HFF-Myc (cell line): ENCODE measurements at regions not wholly inside any gene's neighbourhood (a gene's known extent, or its start where the extent isn't known, plus 50 kb on each side); places are given as distances from the start of the nearest gene placed in this dataset.

Experiments used
- DNase-seq: peaks from one replicate; pipeline ENCODE4 v3.0.0-alpha.2; 2011; ENCODE audit warnings: low read depth; ENCODE audit errors: extremely low read depth
- H3K4me3 ChIP-seq: replicated peaks from 2 replicates; pipeline ENCODE4 v1.5.1; 2011; ENCODE audit warnings: low read depth, mild to moderate bottlenecking, control low read depth, low read length
- TF ChIP-seq, protein P1 (sequence below): IDR thresholded peaks from 2 replicates; pipeline ENCODE4 v1.5.1; 2012; ENCODE audit warnings: mild to moderate bottlenecking, low read depth, low read length, control low read depth; ENCODE audit errors: missing control alignments

DNA sequence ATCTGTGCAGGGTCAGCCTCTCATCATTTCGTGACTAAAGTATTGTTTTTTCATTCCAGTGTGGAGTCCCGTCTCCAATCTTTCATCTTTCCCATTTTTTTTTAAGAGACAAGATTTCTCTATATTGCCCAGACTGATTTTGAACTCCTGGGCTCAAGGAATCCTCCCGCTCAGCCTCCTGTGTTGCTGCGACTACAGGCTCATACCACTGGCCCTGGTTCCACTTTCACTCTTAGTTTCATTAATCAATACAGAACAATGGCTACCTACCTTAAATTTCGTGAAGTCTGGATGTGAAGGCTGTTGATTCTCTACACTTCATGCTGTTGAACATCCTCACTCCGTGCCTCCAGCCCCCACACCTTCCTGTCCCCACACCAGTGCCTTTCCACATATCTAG, 97.7 kb upstream of the GREM2 start:
- no peak for DNase-seq
- H3K4me3 ChIP-seq: no peak overlapping the region
- TF ChIP-seq, protein P1, sequence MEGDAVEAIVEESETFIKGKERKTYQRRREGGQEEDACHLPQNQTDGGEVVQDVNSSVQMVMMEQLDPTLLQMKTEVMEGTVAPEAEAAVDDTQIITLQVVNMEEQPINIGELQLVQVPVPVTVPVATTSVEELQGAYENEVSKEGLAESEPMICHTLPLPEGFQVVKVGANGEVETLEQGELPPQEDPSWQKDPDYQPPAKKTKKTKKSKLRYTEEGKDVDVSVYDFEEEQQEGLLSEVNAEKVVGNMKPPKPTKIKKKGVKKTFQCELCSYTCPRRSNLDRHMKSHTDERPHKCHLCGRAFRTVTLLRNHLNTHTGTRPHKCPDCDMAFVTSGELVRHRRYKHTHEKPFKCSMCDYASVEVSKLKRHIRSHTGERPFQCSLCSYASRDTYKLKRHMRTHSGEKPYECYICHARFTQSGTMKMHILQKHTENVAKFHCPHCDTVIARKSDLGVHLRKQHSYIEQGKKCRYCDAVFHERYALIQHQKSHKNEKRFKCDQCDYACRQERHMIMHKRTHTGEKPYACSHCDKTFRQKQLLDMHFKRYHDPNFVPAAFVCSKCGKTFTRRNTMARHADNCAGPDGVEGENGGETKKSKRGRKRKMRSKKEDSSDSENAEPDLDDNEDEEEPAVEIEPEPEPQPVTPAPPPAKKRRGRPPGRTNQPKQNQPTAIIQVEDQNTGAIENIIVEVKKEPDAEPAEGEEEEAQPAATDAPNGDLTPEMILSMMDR: no peak

DNA sequence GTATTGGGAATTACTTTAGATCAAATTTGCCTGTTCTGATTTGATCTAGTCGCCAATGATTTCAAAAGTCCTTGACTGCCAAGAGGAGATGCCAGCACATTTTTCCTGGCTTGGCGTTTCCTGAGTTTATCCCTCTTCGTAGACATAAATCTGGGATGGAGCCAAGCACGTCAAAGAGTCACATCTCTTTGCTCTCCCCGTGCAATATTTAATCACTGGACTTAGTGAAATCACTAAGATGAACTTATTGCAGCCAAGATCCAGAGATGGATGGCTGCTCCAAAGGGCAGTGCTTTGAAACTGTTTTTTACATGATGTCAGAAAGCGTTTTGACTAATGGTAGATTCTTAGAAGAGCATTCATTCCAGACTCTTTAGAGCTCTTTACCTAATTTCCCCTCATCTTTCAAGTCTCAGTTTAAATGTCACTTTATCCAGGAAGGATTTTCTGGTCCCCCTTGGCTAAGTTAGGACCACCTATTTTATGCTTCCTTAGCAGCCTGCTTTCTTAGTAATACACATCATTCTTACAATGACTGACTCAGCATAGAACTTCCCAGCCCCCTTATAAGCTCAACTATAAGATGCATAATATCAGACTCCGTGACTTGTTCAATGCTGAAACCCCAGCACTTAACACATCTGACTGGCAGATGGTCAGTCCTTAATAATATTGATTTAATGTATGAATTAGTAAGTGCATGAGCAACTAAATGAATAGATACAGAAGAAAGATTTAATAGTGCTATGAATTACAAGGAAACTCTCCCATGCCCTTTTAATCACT, 94.4 kb upstream of the GREM2 start:
- DNase-seq: no peak
- TF ChIP-seq, protein P1: no peak
- H3K4me3 ChIP-seq: no peak overlapping the region

DNA sequence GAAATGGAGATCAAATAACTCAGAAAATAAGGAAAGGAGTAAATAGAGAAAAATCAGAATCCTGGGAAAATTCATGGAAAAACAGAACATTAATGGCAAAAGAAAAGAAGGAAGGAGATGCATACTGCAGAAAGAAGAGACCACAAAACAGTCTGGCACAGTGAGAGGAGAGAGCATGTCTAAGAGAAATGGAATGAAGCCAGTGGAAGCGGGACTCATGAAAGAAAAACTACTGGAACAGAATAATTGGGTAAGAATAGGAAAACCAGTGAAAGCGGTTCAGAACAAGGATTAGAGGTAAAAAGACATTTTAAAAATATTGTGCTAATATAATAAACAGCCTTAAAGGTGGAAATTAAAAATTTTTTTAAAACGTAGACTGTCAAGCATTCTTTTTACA, 93.6 kb upstream of the GREM2 start:
- no peak for DNase-seq
- TF ChIP-seq, protein P1: no peak
- no peak overlapping the region for H3K4me3 ChIP-seq

DNA sequence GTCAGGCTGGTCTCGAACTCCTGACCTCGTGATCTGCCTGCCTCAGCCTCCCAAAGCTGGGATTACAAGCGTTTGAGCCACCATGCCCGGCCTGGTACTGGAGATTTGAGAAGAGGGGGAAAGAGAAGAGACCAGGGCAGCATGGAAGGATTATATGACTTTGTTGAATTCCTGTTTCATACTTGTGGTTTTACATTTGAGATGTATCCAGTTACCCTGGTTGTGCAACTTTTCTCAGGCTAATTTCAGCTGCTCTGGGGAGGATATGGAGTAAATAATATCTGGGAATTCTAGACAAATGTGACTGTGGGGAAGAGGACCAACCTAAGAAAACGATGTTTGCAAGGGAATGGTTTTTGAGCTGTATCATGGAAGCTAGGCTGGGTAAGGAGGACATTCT, 89.5 kb upstream of the GREM2 start:
- DNase-seq: no peak
- H3K4me3 ChIP-seq: no peak overlapping the region

DNA sequence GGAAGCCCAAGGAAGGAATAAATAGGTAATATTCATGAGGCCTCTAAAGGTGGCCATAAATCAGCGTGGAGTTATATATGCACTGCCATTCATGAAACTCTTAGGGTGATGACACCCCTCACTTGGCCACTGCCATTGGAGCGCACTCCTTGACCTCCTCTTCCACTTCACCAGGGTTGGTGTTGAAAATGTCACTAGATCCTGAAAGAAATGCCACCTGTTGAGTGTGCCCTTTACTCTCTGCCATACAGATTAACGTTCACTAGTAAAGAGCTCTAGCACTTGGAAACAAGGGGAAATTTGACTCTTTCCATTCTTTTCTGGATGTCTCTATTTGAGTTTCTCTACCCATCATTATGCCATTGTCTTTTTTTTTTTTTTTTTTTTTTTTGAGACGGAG, 83.5 kb upstream of the GREM2 start:
- DNase-seq: no peak
- H3K4me3 ChIP-seq: no peak overlapping the region
- TF ChIP-seq, protein P1: no peak

More for the DNA sequence above, 89.5 kb upstream of the GREM2 start:
- TF ChIP-seq, protein P1: no peak

DNA sequence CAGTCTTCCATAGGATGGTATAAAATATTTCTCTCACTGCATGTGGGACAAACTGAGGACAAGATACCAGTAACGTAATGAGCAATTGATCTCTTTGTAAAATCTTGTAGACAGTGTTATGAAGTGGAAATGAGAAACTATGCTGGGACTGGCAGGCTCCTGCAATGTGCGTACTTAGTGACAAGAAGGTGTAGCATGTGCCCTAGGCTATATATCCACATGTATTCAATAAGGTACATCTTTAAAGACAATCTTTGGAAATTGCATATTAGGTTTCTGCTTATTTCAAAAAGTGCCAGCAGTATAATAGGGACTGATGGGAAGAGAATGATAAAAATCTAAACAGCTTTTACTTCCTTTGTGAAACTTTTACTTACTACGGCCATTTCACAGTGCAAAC, 81.9 kb upstream of the GREM2 start:
- TF ChIP-seq, protein P1: no peak

DNA sequence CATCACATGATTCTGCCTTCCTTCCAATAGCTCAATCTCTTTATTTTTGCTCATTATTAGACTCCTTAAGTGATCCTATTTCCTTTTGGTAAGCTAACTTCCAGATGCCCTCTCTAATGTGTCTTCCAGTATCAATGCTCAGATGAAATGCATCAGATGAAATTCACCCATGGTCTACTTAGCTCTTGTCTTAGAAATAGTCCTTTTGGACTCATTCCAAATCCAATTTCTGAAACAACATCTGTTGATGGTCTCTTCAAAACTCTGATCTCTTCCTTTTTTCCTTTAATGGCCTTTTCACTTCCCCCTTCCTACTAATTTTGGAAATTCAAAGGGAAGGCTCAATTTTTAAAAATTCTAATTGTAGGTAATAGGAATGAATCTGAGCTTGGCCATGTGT, 81.1 kb upstream of the GREM2 start:
- H3K4me3 ChIP-seq: no peak overlapping the region
- TF ChIP-seq, protein P1: no peak
- no peak for DNase-seq

More for the DNA sequence above, 81.9 kb upstream of the GREM2 start:
- H3K4me3 ChIP-seq: no peak overlapping the region
- no peak for DNase-seq
